ENCODE measurements at regions not wholly inside any gene's neighbourhood (a gene's known extent, or its start where the extent isn't known, plus 50 kb on each side); places are given as distances from the start of the nearest gene placed in this dataset.

DNA sequence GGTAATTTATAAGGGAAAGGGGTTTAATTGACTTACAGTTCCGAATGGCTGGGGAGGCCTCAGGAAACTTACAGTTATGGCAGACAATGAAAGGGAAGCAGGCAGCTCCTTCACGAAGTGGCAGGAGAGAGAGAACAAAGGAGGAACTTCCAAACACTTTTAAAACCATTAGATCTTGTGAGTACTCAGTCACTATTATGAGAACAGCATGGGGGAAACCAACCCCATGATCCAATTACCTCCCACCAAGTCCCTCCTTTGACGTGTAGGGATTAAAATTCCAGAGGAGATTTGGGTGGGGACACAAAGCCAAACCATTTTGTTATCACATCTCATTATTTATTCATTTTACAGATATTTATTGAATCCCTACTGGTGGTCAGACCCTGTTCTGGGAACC, 822.8 kb downstream of the GALC start:
- no peak for DNase-seq (ENCODE audit: low spot score in 2 of 2)
- Histone ChIP-seq H3K27me3 (no peaks in the 10 kb centered on the region), H3K27ac (no peak overlapping the region), H3K36me3 (no peaks in the 10 kb centered on the region), H3K9me3 (no peaks in the 10 kb centered on the region), H3K4me1 (no peaks in the 10 kb centered on the region), H3K4me3 (no peak overlapping the region)
- WGBS, 2 donors, result 51 to 59% methylated on average over 3 of the region's 3 CpGs
- TF ChIP-seq POLR2A (IDR thresholded peaks at IDR 0.05) (no peak), EP300 (IDR thresholded peaks at IDR 0.05) (no peak)
- TF ChIP-seq, protein P1, sequence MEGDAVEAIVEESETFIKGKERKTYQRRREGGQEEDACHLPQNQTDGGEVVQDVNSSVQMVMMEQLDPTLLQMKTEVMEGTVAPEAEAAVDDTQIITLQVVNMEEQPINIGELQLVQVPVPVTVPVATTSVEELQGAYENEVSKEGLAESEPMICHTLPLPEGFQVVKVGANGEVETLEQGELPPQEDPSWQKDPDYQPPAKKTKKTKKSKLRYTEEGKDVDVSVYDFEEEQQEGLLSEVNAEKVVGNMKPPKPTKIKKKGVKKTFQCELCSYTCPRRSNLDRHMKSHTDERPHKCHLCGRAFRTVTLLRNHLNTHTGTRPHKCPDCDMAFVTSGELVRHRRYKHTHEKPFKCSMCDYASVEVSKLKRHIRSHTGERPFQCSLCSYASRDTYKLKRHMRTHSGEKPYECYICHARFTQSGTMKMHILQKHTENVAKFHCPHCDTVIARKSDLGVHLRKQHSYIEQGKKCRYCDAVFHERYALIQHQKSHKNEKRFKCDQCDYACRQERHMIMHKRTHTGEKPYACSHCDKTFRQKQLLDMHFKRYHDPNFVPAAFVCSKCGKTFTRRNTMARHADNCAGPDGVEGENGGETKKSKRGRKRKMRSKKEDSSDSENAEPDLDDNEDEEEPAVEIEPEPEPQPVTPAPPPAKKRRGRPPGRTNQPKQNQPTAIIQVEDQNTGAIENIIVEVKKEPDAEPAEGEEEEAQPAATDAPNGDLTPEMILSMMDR (IDR thresholded peaks at IDR 0.05), result no peak

- Histone ChIP-seq H3K36me3 (no peaks in the 10 kb centered on the region), H3K27ac (no peak overlapping the region), H3K27me3 (no peaks in the 10 kb centered on the region), H3K9me3 (no peaks in the 10 kb centered on the region), H3K4me3 (no peak overlapping the region), H3K4me1 (no peaks in the 10 kb centered on the region)
- no peak for TF ChIP-seq EP300 (IDR thresholded peaks at IDR 0.05)
- TF ChIP-seq, protein P1 (IDR thresholded peaks at IDR 0.05), result no peak
- no peak for TF ChIP-seq POLR2A (IDR thresholded peaks at IDR 0.05)
- DNase-seq (ENCODE audit: low spot score in 2 of 2), result no peak
- WGBS, 2 donors, result 91 to 93% methylated on average over 2 of the region's 2 CpGs
These were observed 823.6 kb downstream of the GALC start for GRCh38 chr14:87169362-87169761.

DNA sequence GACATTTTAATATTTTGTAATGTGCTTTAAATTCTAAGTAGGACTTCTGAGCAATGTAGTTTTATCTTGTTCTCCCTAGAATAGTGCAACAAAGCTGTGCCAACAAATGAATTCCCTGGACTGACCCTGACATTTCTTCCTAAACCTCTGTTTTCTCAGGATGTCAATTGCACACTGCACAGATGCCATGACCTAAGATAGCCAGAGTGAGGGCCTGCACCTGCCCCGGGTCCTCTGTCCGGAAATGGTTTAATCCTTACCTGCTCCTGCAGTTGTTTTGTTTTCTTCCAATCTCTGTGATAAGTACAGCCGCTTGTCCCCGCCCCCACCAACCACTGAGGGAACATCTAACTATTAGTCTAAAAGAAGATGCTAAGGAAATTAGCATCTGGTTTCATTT, 831.5 kb downstream of the GALC start:
- no peak overlapping the region for H3K4me3 ChIP-seq
- H3K36me3 ChIP-seq, result no peaks in the 10 kb centered on the region
- H3K27me3 ChIP-seq, result no peaks in the 10 kb centered on the region
- no peaks in the 10 kb centered on the region for H3K4me1 ChIP-seq
- no peaks in the 10 kb centered on the region for H3K9me3 ChIP-seq
- TF ChIP-seq POLR2A (IDR thresholded peaks at IDR 0.05), result no peak
- TF ChIP-seq EP300 (IDR thresholded peaks at IDR 0.05), result no peak
- TF ChIP-seq, protein P1 (IDR thresholded peaks at IDR 0.05), result no peak
- WGBS, 2 donors, result 67 to 70% methylated on average over 4 of the region's 4 CpGs
- no peak for DNase-seq (ENCODE audit: low spot score in 2 of 2)
- no peak overlapping the region for H3K27ac ChIP-seq

- H3K4me3 ChIP-seq, result no peak overlapping the region
- no peaks in the 10 kb centered on the region for H3K4me1 ChIP-seq
- DNase-seq (ENCODE audit: low spot score in 2 of 2), result no peak
- H3K9me3 ChIP-seq, result no peaks in the 10 kb centered on the region
- H3K36me3 ChIP-seq, result no peaks in the 10 kb centered on the region
- TF ChIP-seq, protein P1 (IDR thresholded peaks at IDR 0.05), result no peak
- TF ChIP-seq EP300 (IDR thresholded peaks at IDR 0.05), result no peak
- TF ChIP-seq POLR2A (IDR thresholded peaks at IDR 0.05), result no peak
- WGBS, 2 donors, result 30% methylated on average over 2 of the region's 2 CpGs
- H3K27ac ChIP-seq, result no peak overlapping the region
- no peaks in the 10 kb centered on the region for H3K27me3 ChIP-seq
These were observed 832.0 kb downstream of the GALC start for GRCh38 chr14:87160989-87161388.

- H3K36me3 ChIP-seq, result no peaks in the 10 kb centered on the region
- no peak overlapping the region for H3K27ac ChIP-seq
- H3K27me3 ChIP-seq, result no peaks in the 10 kb centered on the region
- H3K4me3 ChIP-seq, result no peak overlapping the region
- no peaks in the 10 kb centered on the region for H3K9me3 ChIP-seq
- WGBS, 2 donors, result 65 to 71% methylated on average over 5 of the region's 5 CpGs
- DNase-seq (ENCODE audit: low spot score in 2 of 2), result no peak
- TF ChIP-seq EP300 (IDR thresholded peaks at IDR 0.05) (no peak), POLR2A (IDR thresholded peaks at IDR 0.05) (no peak)
- TF ChIP-seq, protein P1 (IDR thresholded peaks at IDR 0.05), result no peak
- H3K4me1 ChIP-seq, result no peaks in the 10 kb centered on the region
These were observed 834.7 kb downstream of the GALC start for GRCh38 chr14:87158283-87158682.
